Fibroblast of lung (primary cell): ENCODE measurements at regions not wholly inside any gene's neighbourhood (a gene's known extent, or its start where the extent isn't known, plus 50 kb on each side); places are given as distances from the start of the nearest gene placed in this dataset.

ENCODE experiments used
- DNase-seq, 2 donors: peaks; one replicate each; pipeline versions ENCODE4 v3.0.0 to v3.0.0-alpha.2; 2010; ENCODE audit warnings: low read depth in 2 of 2
- H2AFZ ChIP-seq: 2 replicates; pipeline ENCODE4 v1.5.1; 2012; ENCODE audit warnings: low read length, control low read depth, inconsistent platforms
- H3K27ac ChIP-seq: 2 replicates; pipeline ENCODE4 v1.5.1; 2011; ENCODE audit warnings: low read length, control low read depth; ENCODE audit not compliant: insufficient read depth
- H3K27me3 ChIP-seq: 2 replicates; pipeline ENCODE4 v1.5.1; 2011; ENCODE audit warnings: mild to moderate bottlenecking, low read length; ENCODE audit not compliant: control insufficient read depth, insufficient read depth
- H3K36me3 ChIP-seq: 2 replicates; pipeline ENCODE4 v1.5.1; 2011; ENCODE audit warnings: low read length; ENCODE audit not compliant: control insufficient read depth, insufficient read depth
- H3K4me1 ChIP-seq: 2 replicates; pipeline ENCODE4 v1.5.1; 2011; ENCODE audit warnings: low read length; ENCODE audit not compliant: control insufficient read depth, insufficient read depth; ENCODE audit errors: extremely low read depth
- H3K4me2 ChIP-seq: 2 replicates; pipeline ENCODE4 v1.5.1; 2011; ENCODE audit warnings: low read length, control low read depth; ENCODE audit not compliant: insufficient read depth; ENCODE audit errors: extremely low read depth
- H3K4me3 ChIP-seq, 4 experiments: fragments of 200-600 bp in 1 of 4; sonication (generic) in 1 of 4; replicated peaks in 1 of 4; 2 replicates each; pipeline ENCODE4 v1.5.1; 2011 to 2016; ENCODE audit warnings: low read length in 4 of 4, low read depth in 3 of 4, mild to moderate bottlenecking in 3 of 4, control low read depth in 2 of 4, inconsistent platforms in 1 of 4, mixed read lengths in 1 of 4; ENCODE audit not compliant: insufficient read depth in 1 of 4; ENCODE audit errors: control extremely low read depth in 1 of 4
- H3K79me2 ChIP-seq: 2 replicates; pipeline ENCODE4 v1.5.1; 2012; ENCODE audit warnings: mild to moderate bottlenecking, low read length, inconsistent platforms; ENCODE audit not compliant: control insufficient read depth, insufficient read depth
- H3K9ac ChIP-seq: 2 replicates; pipeline ENCODE4 v1.5.1; 2011; ENCODE audit warnings: mild to moderate bottlenecking, low read length, control low read depth; ENCODE audit not compliant: insufficient read depth
- H3K9me3 ChIP-seq: 2 replicates; pipeline ENCODE4 v1.5.1; 2012; ENCODE audit warnings: low read depth, low read length; ENCODE audit not compliant: control insufficient read depth, insufficient read depth
- H4K20me1 ChIP-seq: 2 replicates; pipeline ENCODE4 v1.5.1; 2011; ENCODE audit warnings: low read length; ENCODE audit not compliant: control insufficient read depth, insufficient read depth; ENCODE audit errors: extremely low read depth
- CTCF ChIP-seq, 2 donors: IDR thresholded peaks in 1 of 2; conservative IDR thresholded peaks in 1 of 2; 1 replicate in 1 of 2; 2 replicates in 1 of 2; pipeline ENCODE4 v1.5.1; 2011 to 2012; ENCODE audit warnings: low read length in 2 of 2, control low read depth in 1 of 2, inconsistent platforms in 1 of 2, low read depth in 1 of 2, mild to moderate bottlenecking in 1 of 2
- EZH2 ChIP-seq: IDR thresholded peaks from 2 replicates; pipeline ENCODE4 v1.5.1; 2012; ENCODE audit warnings: low read length, control low read depth, mild to moderate bottlenecking; ENCODE audit errors: missing control alignments

GRCh38 chr3:83033133-83033532, 1271.7 kb upstream of the GBE1 start:
- H4K20me1 ChIP-seq: no peaks in the 10 kb centered on the region
- no peaks in the 10 kb centered on the region for H3K9me3 ChIP-seq
- H3K9ac ChIP-seq: no peak overlapping the region
- no peak overlapping the region for H3K27ac ChIP-seq
- no peaks in the 10 kb centered on the region for H3K27me3 ChIP-seq
- no peak overlapping the region for H3K4me3 ChIP-seq
- no peak overlapping the region for H3K4me2 ChIP-seq
- DNase-seq: peak; percentile 22 to 23
- TF ChIP-seq CTCF (conservative IDR thresholded peaks at IDR 0.05 in 1 of 2, IDR thresholded peaks at IDR 0.05 in 1 of 2; ENCODE audit: low read depth in 1 of 2, low read length in 2 of 2): no peak
- no peak for TF ChIP-seq EZH2
- H3K79me2 ChIP-seq: no peaks in the 10 kb centered on the region
- no peak overlapping the region for H2AFZ ChIP-seq
- H3K4me1 ChIP-seq: no peaks in the 10 kb centered on the region
- no peaks in the 10 kb centered on the region for H3K36me3 ChIP-seq

GRCh38 chr3:83023086-83023485, 1261.6 kb upstream of the GBE1 start:
- H3K4me3 ChIP-seq: no peak overlapping the region
- DNase-seq: no peak
- peaks cover 2% of the 10 kb centered on the region for H4K20me1 ChIP-seq
- no peaks in the 10 kb centered on the region for H3K36me3 ChIP-seq
- no peak overlapping the region for H3K9ac ChIP-seq
- H3K4me1 ChIP-seq: no peaks in the 10 kb centered on the region
- no peak for TF ChIP-seq EZH2
- no peak for TF ChIP-seq CTCF (conservative IDR thresholded peaks at IDR 0.05 in 1 of 2, IDR thresholded peaks at IDR 0.05 in 1 of 2; ENCODE audit: low read depth in 1 of 2, low read length in 2 of 2)
- no peaks in the 10 kb centered on the region for H3K27me3 ChIP-seq
- no peak overlapping the region for H3K27ac ChIP-seq
- H3K79me2 ChIP-seq: no peaks in the 10 kb centered on the region
- no peak overlapping the region for H2AFZ ChIP-seq
- no peaks in the 10 kb centered on the region for H3K9me3 ChIP-seq
- no peak overlapping the region for H3K4me2 ChIP-seq

- Histone ChIP-seq H3K27me3 (no peaks in the 10 kb centered on the region), H3K9me3 (no peaks in the 10 kb centered on the region), H3K4me2 (no peak overlapping the region), H3K4me3 (no peak overlapping the region), H3K4me1 (no peaks in the 10 kb centered on the region), H3K9ac (no peak overlapping the region), H3K79me2 (no peaks in the 10 kb centered on the region), H4K20me1 (no peaks in the 10 kb centered on the region), H2AFZ (no peak overlapping the region), H3K36me3 (no peaks in the 10 kb centered on the region), H3K27ac (no peak overlapping the region)
- no peak for TF ChIP-seq CTCF (conservative IDR thresholded peaks at IDR 0.05 in 1 of 2, IDR thresholded peaks at IDR 0.05 in 1 of 2; ENCODE audit: low read depth in 1 of 2, low read length in 2 of 2)
- TF ChIP-seq EZH2: no peak
- peak; percentile 30 to 50 for DNase-seq
These were observed 1250.0 kb upstream of the GBE1 start for GRCh38 chr3:83011481-83011880.
